ENCODE measurements at regions not wholly inside any gene's neighbourhood (a gene's known extent, or its start where the extent isn't known, plus 50 kb on each side); places are given as distances from the start of the nearest gene placed in this dataset.
"Not testable (repeated sequence)": the region's sequence is repeated elsewhere in the genome, so short reads cannot be mapped to it uniquely, and the experiment has no call there.

DNA sequence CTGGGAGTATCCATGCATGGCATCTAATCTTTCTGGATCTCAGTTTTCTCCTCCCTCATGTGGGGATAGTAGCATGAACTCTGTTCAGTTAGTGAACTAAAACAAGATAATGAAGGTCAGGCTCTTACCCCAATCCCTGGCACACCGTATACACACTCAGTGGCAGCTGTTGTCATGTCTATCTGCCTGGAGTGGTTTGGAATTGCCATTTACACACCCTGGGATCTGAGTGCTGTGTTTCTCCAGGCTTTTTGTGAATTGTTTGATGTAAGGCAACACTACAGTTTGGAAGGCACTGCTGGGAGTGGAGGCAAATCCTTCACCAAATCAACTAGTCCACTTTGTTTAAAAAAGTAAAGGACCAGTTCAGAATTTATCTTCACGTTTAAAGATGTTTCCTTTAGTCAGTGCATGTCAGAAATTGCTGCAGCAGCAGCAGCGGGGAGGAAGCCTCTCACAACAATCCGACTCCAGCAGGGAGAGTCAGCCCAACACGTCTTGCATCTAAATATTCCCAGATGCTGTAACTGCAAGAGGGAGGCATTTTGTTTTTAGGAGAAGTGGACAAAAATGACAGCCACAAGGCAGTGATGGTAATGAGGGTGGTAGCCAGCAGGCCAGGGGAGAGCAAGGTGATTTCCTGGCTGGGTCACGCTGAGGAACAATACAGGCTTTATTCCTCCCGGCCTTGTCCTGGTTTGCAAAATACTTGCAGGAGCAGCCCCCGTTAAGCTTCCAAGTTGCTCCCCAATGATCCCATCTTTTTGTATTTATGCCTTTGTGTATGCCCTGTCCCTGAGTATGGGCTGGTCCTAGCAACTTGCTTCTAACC lies 128.5 kb upstream of the LRIG1 start:
- ATAC-seq (ENCODE audit: low read depth): no peak
- H3K27ac Mint-ChIP-seq: no peak overlapping the region
- H3K36me3 Mint-ChIP-seq: no peaks in the 10 kb centered on the region
- no peaks in the 10 kb centered on the region for H3K9me3 Mint-ChIP-seq
- H3K4me1 Mint-ChIP-seq: no peaks in the 10 kb centered on the region
- H3K27me3 Mint-ChIP-seq: peaks cover 3% of the 10 kb centered on the region
- no peak for DNase-seq
- POLR2A ChIA-PET: no interaction called here
- no peak overlapping the region for H3K4me3 Mint-ChIP-seq

DNA sequence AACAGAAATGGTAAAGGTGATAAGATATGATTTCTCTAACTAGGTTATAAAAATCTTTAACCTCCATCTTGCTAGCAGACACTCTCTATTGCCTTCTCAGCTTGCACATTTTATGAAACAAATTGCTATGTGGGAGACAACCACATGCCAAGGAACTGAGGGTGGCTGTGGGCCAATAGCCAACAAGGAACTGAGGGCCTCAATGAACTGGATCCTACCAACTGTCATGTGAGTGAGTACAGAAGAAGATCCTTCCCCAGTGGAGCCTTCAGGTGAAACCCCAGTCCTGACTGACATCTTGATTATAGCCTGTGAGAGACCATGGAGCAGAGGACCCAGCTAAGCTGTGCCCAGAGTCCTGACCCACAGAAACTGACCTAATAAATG lies 129.2 kb upstream of the LRIG1 start:
- Mint-ChIP-seq H3K27ac (no peak overlapping the region), H3K4me3 (no peak overlapping the region), H3K27me3 (peaks cover 3% of the 10 kb centered on the region), H3K36me3 (no peaks in the 10 kb centered on the region), H3K9me3 (no peaks in the 10 kb centered on the region), H3K4me1 (no peaks in the 10 kb centered on the region)
- POLR2A ChIA-PET: no interaction called here
- DNase-seq (no peak), ATAC-seq (ENCODE audit: low read depth) (no peak)

DNA sequence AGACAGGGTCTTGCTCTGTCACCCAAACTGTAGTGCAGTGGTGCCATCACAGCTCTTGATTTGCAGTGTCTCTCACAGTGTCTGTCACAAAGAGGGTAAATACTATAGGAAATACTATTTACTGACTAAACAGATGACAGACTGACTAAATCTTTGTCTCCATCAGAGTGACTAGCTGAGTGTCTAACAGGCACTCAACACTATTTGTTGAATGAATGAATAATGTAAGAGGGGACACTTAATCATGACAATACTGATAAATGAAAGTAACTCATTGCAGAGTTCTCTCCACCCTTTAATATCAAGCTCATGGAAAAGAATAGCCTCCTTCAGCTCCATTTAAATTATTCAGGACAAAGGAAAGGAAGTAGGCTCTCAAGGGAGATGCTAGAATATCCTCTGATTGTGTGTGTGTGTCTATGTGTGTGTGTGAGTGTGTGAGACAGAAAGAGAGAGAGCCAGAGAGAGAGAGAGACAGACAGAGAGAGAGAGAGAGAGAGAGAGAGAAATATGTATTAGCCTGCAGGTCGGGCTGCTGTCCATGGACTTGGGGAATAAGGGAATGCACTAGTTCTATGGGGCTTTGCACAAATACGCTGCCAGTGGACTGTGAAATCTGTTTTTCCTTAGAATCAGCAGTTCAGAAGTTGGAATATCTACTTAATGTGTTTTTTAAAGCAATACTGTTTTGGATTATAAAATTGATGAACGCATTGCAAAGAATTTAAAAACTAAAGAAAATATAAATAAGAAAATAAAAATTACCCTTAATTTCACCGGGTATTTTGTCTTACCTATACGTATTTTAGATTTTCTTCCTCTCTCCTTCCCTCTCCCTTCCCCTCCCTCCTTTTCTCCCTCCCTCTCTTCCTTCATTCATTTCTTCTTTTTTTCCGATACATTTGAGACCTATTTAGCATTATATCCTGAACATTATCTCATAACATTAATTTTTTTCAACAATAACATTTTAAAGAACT lies 132.9 kb upstream of the LRIG1 start:
- ATAC-seq (ENCODE audit: low read depth) (no peak), DNase-seq (no peak)
- POLR2A ChIA-PET: no interaction called here
- H3K4me3 Mint-ChIP-seq: no peak overlapping the region
- H3K27ac Mint-ChIP-seq: no peak overlapping the region
- H3K4me1 Mint-ChIP-seq: no peaks in the 10 kb centered on the region
- peaks cover 3% of the 10 kb centered on the region for H3K27me3 Mint-ChIP-seq
- no peaks in the 10 kb centered on the region for H3K9me3 Mint-ChIP-seq
- no peaks in the 10 kb centered on the region for H3K36me3 Mint-ChIP-seq

DNA sequence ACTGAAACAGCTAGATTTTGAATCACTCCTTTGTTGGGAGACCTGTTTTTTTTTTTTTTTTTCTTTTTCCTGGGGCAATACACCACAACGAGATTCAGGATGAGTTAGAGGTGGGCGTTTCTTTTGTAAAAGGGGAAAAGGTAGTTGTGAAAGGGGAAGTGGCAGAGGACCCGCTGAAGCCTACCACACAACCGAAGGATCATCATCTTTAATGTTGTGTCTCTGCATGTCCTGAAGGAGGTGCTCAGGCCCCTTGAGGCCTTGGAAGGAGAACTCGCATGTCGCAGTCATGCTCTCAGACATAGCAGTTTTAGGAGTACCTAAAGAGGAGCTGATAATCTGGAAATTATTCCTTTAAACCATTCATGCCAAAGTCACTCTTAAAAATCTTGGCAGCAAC lies 137.9 kb upstream of the LRIG1 start:
- POLR2A ChIA-PET: no interaction called here
- DNase-seq (no peak), ATAC-seq (ENCODE audit: low read depth) (no peak)
- Mint-ChIP-seq H3K9me3 (no peaks in the 10 kb centered on the region), H3K27ac (no peak overlapping the region), H3K4me3 (no peak overlapping the region), H3K36me3 (no peaks in the 10 kb centered on the region), H3K27me3 (peaks cover 1% of the 10 kb centered on the region), H3K4me1 (no peaks in the 10 kb centered on the region)

DNA sequence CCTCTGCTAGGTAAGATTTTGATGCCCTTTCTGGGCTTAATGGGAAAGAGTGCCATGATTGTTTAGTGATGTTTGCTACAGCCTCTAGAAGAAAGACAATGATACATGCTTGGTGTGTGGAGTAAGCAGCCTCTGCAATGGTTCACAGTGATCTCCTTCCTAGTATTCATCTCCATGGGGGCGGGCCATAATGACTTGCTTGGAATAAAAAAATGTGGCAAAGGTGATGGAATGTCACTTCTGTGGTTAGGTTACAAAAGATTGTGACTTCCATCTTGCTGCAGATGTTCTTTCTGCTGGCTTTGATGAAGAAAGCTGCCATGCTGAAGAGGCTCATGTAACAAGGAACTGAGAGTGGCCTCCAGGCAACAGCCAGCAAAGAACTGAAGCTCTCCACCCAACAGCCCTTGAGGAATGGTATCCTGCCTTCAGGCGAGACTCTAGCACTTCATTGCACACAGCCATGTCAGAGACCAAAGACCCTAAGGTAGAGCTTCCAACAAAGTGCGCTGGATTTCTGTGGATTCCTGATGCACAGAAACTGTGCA lies 139.1 kb upstream of the LRIG1 start:
- no peaks in the 10 kb centered on the region for H3K36me3 Mint-ChIP-seq
- no peak overlapping the region for H3K27ac Mint-ChIP-seq
- no peaks in the 10 kb centered on the region for H3K9me3 Mint-ChIP-seq
- H3K27me3 Mint-ChIP-seq: no peaks in the 10 kb centered on the region
- no peak for ATAC-seq (ENCODE audit: low read depth)
- DNase-seq: no peak
- POLR2A ChIA-PET: no interaction called here
- no peak overlapping the region for H3K4me3 Mint-ChIP-seq
- no peaks in the 10 kb centered on the region for H3K4me1 Mint-ChIP-seq

DNA sequence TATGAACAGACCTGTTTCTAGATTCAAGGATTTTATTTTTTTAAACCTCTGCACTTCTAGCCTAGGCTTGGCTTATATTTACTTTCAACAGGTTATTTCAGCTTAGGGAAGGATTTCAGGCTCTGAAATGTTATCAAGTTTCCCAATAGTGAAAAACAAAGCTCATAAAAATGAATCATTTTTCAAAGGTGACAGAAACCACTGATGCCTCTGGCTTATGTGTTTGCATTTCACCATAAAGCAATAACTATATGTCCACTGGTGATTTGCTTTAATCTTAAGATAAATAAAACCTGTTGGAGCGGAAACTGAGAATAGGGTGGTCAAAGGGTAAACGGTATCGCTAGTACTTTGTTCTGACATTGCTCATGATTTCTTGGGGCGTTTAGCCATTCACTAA lies 141.2 kb upstream of the LRIG1 start:
- POLR2A ChIA-PET: no interaction called here
- Mint-ChIP-seq H3K27ac (no peak overlapping the region), H3K27me3 (peaks cover 2% of the 10 kb centered on the region), H3K4me3 (no peak overlapping the region), H3K36me3 (no peaks in the 10 kb centered on the region), H3K4me1 (no peaks in the 10 kb centered on the region), H3K9me3 (no peaks in the 10 kb centered on the region)
- DNase-seq: no peak
- no peak for ATAC-seq (ENCODE audit: low read depth)

DNA sequence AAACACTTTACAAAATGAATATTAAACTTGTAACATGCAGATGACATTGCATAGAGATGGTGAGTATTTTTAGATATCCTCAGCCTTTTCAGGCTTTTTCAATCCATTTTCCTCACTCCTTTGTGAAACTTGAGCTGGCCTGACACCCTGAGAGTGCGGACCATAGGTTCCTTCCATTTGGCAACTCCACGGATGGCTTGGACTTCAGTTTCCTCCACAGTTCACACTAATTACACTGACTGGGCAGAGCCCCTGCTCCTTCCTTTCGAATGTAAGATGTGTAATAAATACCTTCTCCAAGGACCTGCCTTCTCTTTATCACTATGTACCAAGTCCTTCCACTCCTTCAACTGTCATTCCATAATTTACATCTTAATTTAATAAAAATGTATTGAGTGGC lies 141.7 kb upstream of the LRIG1 start:
- no peaks in the 10 kb centered on the region for H3K9me3 Mint-ChIP-seq
- H3K4me3 Mint-ChIP-seq: no peak overlapping the region
- ATAC-seq (ENCODE audit: low read depth): no peak
- no peak overlapping the region for H3K27ac Mint-ChIP-seq
- peaks cover 2% of the 10 kb centered on the region for H3K27me3 Mint-ChIP-seq
- no peak for DNase-seq
- H3K4me1 Mint-ChIP-seq: no peaks in the 10 kb centered on the region
- POLR2A ChIA-PET: no interaction called here
- H3K36me3 Mint-ChIP-seq: no peaks in the 10 kb centered on the region

DNA sequence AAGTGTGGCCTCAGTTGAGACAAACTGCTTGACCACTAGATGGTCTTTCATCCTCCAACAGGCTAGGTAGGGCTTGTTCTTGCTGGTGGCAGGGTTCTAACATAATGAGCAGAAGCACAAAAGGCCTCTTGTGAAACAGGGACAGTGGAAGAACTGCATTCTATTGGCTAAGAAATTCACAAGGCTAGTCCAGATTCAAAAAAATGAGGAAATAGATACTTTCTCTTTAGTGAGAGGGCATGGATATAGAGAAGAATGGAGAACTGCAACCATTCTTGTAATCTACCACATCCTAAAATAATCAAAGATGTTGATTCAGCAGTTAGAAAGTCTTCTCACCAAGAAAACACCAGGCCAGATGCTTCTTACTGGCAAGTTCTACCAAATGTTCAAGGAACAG lies 143.7 kb upstream of the LRIG1 start:
- Mint-ChIP-seq H3K9me3 (no peaks in the 10 kb centered on the region), H3K4me3 (no peak overlapping the region), H3K27me3 (peaks cover 2% of the 10 kb centered on the region), H3K36me3 (no peaks in the 10 kb centered on the region), H3K27ac (no peak overlapping the region), H3K4me1 (no peaks in the 10 kb centered on the region)
- ATAC-seq (ENCODE audit: low read depth): no peak
- POLR2A ChIA-PET: no interaction called here
- no peak for DNase-seq

DNA sequence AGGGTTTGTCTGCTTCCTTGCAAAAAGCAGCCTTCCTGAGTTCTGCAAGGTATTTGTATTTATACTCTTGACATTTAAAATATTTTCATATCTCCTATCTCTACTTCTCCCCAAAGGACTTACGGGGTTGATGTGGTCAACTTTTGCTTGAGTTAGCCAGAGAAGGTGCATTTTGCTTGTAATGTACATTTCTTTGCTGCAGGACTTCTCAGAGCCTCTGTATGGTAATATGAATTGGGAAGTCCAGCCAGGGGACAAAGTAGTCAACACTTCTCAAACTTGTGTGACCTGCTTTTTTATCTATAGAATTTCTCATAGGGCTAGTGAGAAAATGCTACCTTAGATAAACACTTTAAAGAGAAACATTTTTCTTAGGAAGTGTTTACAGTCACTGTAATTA lies 148.2 kb upstream of the LRIG1 start:
- no peak for ATAC-seq (ENCODE audit: low read depth)
- no peaks in the 10 kb centered on the region for H3K4me1 Mint-ChIP-seq
- no peak overlapping the region for H3K4me3 Mint-ChIP-seq
- POLR2A ChIA-PET: no interaction called here
- no peak overlapping the region for H3K27ac Mint-ChIP-seq
- no peaks in the 10 kb centered on the region for H3K9me3 Mint-ChIP-seq
- DNase-seq: no peak
- H3K27me3 Mint-ChIP-seq: peaks cover 2% of the 10 kb centered on the region
- H3K36me3 Mint-ChIP-seq: no peaks in the 10 kb centered on the region

DNA sequence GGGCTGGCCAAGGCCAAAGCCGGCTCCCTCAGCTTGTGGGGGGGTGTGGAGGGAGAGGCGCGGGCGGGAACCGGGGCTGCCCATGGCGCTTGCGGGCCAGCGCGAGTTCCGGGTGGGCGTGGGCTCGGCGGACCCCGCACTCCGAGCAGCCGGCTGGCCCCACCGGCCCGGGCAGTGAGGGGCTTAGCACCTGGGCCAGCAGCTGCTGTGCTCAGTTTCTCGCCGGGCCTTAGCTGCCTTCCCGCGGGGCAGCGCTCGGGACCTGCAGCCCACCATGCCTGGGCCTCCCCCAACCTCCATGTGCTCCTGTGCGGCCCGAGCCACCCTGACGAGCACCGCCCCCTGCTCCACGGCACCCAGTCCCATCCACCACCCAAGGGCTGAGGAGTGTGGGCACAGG lies 150.7 kb upstream of the LRIG1 start:
- H3K9me3 Mint-ChIP-seq; H3K4me1 Mint-ChIP-seq; H3K27ac Mint-ChIP-seq; ATAC-seq (ENCODE audit: low read depth); POLR2A ChIA-PET; H3K4me3 Mint-ChIP-seq; DNase-seq; H3K27me3 Mint-ChIP-seq; H3K36me3 Mint-ChIP-seq: not testable (repeated sequence)

DNA sequence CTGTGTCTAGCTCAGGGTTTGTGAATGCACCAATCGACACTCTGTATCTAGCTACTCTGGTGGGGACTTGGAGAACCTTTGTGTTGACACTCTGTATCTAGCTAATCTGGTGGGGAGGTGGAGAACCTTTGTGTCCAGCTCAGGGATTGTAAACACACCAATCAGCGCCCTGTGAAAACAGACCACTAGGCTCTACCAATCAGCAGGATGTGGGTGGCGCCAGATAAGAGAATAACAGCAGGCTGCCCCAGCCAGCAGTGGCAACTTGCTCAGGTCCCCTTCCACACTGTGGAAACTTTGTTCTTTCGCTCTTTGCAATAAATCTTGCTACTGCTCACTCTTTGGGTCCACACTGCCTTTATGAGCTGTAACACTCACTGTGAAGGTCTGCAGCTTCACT lies 151.3 kb upstream of the LRIG1 start:
- H3K27me3 Mint-ChIP-seq; POLR2A ChIA-PET; ATAC-seq (ENCODE audit: low read depth); H3K4me3 Mint-ChIP-seq; H3K27ac Mint-ChIP-seq; H3K36me3 Mint-ChIP-seq; H3K9me3 Mint-ChIP-seq; DNase-seq; H3K4me1 Mint-ChIP-seq: not testable (repeated sequence)

DNA sequence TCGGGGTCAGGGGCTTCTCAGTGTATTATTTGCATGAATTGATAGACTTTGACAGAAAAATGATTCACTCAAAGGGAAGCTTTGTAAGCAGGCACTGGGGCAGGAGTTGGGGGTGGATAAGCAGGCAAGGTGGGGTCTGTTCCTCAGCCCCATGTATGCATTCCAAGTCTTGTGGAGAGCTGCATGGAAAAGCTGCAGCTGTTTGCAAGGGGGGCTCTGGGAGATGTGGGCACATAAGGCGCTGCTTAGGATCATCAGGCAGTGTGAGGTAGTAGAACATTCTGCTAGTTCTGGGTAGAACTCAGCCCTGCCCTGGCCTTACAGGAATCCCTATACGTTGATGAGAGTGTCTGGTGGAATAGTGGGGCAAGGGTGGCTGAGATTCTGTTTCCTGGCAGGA lies 154.2 kb upstream of the LRIG1 start:
- Mint-ChIP-seq H3K4me1 (no peaks in the 10 kb centered on the region), H3K9me3 (no peaks in the 10 kb centered on the region), H3K27me3 (no peaks in the 10 kb centered on the region), H3K27ac (no peak overlapping the region), H3K4me3 (no peak overlapping the region), H3K36me3 (no peaks in the 10 kb centered on the region)
- no peak for ATAC-seq (ENCODE audit: low read depth)
- DNase-seq: no peak
- POLR2A ChIA-PET: no interaction called here

DNA sequence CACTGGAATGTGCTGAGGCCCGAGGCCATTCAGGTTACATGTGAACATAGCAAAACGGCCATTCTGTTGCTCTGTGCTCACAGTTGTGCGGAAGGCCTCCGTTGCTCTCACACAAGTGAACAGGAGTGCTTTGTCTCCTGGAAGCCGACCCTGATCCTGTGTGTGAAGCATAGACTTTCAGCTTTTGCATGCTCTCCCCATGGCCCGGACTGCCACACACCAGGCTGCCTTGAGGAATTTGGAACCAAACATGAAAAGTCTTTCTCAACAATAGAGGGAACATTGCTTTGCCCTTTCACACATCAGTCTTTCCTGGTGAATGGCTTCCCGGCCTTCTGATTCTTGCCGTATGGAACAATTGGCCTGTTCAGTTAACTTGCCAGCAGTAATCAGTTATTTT lies 154.8 kb upstream of the LRIG1 start:
- Mint-ChIP-seq H3K27me3 (no peaks in the 10 kb centered on the region), H3K27ac (no peak overlapping the region), H3K36me3 (no peaks in the 10 kb centered on the region), H3K9me3 (no peaks in the 10 kb centered on the region), H3K4me1 (no peaks in the 10 kb centered on the region), H3K4me3 (no peak overlapping the region)
- POLR2A ChIA-PET: no interaction called here
- DNase-seq (no peak), ATAC-seq (ENCODE audit: low read depth) (no peak)

DNA sequence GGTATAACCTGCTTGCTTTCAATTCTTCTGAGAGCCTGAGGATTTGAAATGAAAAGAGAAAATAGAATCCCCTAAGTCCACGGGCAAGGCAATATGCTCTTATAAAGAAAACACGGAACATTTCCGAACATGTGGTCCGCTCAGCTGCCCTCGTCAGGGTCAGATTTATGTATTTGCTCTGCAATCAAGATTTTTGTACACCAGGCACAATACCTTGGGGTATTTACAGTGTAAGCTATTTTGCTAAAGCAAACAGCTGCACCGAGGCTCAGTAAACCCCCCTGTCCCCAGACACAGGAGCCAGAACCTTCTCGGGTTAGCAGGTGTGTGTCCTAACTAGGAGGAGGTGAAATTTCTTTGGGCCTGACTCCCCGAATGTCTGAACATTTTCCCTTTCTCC lies 155.8 kb upstream of the LRIG1 start:
- ATAC-seq (ENCODE audit: low read depth): no peak
- H3K36me3 Mint-ChIP-seq: no peaks in the 10 kb centered on the region
- POLR2A ChIA-PET: no interaction called here
- no peaks in the 10 kb centered on the region for H3K9me3 Mint-ChIP-seq
- H3K27me3 Mint-ChIP-seq: no peaks in the 10 kb centered on the region
- no peak overlapping the region for H3K4me3 Mint-ChIP-seq
- no peak overlapping the region for H3K27ac Mint-ChIP-seq
- H3K4me1 Mint-ChIP-seq: no peaks in the 10 kb centered on the region
- DNase-seq: no peak

All from activated naive CD8-positive, alpha-beta T cell treated with anti-CD3 and anti-CD28 coated beads, Interleukin-2, amount 10 ng/mL, durations not matched to agents 7 days and 5 days (primary cell).